DND-41 (cell line): ENCODE measurements at regions not wholly inside any gene's neighbourhood (a gene's known extent, or its start where the extent isn't known, plus 50 kb on each side); places are given as distances from the start of the nearest gene placed in this dataset.

Source experiments
- ATAC-seq: fragments of 200-7000 bp; cut with Tn5 transposase; 3 replicates; pipeline ENCODE4 v1.9.1; 2021; ENCODE audit warnings: low read depth; ENCODE audit not compliant: insufficient read depth
- DNase-seq: peaks from one replicate; pipeline ENCODE4 v3.0.0-alpha.2; 2020
- H2AFZ ChIP-seq: 2 replicates; pipeline ENCODE4 v1.6.0; 2012; ENCODE audit warnings: low read depth, low read length
- H3K27ac ChIP-seq: 2 replicates; pipeline ENCODE4 v1.5.1; 2012; ENCODE audit warnings: low read length, inconsistent platforms
- H3K27me3 ChIP-seq: fragments of 200-600 bp; sonication (generic); 2 replicates; pipeline ENCODE4 v1.6.0; 2012; ENCODE audit warnings: low read length, mild to moderate bottlenecking, inconsistent platforms; ENCODE audit not compliant: insufficient read depth, poor library complexity
- H3K36me3 ChIP-seq: 2 replicates; pipeline ENCODE4 v1.5.1; 2012; ENCODE audit warnings: low read length, inconsistent platforms; ENCODE audit not compliant: insufficient read depth
- H3K4me1 ChIP-seq: 2 replicates; pipeline ENCODE4 v1.5.1; 2012; ENCODE audit warnings: mild to moderate bottlenecking, low read length; ENCODE audit not compliant: insufficient read depth
- H3K4me2 ChIP-seq: 2 replicates; pipeline ENCODE4 v1.6.0; 2012; ENCODE audit warnings: mild to moderate bottlenecking, moderate library complexity, low read length, inconsistent platforms; ENCODE audit not compliant: insufficient read depth
- H3K4me3 ChIP-seq, 2 experiments: fragments of 200-600 bp in 1 of 2; shearing (Covaris generic) in 1 of 2; 2 replicates each; pipeline ENCODE4 v1.5.1; 2012 to 2016; ENCODE audit warnings: inconsistent platforms in 2 of 2, low read length in 2 of 2, mild to moderate bottlenecking in 2 of 2, low read depth in 1 of 2, moderate library complexity in 1 of 2
- H3K79me2 ChIP-seq: 2 replicates; pipeline ENCODE4 v1.6.0; 2012; ENCODE audit warnings: low read length, inconsistent platforms; ENCODE audit not compliant: insufficient read depth
- H3K9ac ChIP-seq: 2 replicates; pipeline ENCODE4 v1.6.0; 2012; ENCODE audit warnings: low read depth, mild to moderate bottlenecking, inconsistent platforms, low read length, moderate library complexity
- H3K9me3 ChIP-seq: 2 replicates; pipeline ENCODE4 v1.5.1; 2012; ENCODE audit warnings: low read length, moderate library complexity, mild to moderate bottlenecking, inconsistent platforms; ENCODE audit not compliant: insufficient read depth, severe bottlenecking
- H4K20me1 ChIP-seq: 2 replicates; pipeline ENCODE4 v1.6.0; 2012; ENCODE audit warnings: low read length; ENCODE audit not compliant: insufficient read depth
- CTCF ChIP-seq: IDR thresholded peaks from 2 replicates; pipeline ENCODE4 v1.5.1; 2012; ENCODE audit warnings: borderline replicate concordance, low read length, moderate library complexity, mild to moderate bottlenecking; ENCODE audit not compliant: poor library complexity, severe bottlenecking; ENCODE audit errors: extremely low read depth
- EZH2 ChIP-seq: IDR thresholded peaks from 3 replicates; pipeline ENCODE4 v1.6.1; 2012; ENCODE audit warnings: borderline replicate concordance, low read depth, mild to moderate bottlenecking, moderate library complexity, low read length, inconsistent platforms; ENCODE audit not compliant: severe bottlenecking

DNA sequence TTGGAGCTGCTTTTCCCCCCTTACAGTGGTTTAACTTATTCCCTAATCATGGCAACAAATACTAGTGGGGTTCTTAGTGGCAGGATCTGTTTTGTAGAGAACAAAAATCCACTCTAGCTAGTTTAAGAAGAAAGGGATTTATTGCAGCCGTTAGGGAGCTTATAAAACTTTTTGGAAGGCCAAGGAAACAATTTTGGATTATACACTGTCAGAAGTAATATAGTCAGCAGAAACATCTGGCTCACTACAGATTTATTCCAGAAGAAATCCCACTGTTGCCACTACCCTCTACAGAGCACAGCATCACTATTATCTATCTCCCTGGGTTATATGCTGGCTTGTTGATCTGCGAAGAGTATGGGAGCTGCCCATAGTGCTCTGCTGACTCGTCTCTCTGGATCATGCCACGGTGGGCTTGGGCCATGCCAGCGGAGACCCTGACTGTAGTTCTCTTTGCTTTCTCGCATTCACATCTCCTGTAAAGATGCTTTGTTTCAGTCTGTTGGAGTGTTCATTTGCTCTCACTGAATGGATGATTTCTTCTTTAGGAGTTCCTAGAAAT is 107.5 kb downstream of the ODF2L start:
- no peak overlapping the region for H3K4me3 ChIP-seq
- no peaks in the 10 kb centered on the region for H3K4me1 ChIP-seq
- TF ChIP-seq CTCF (no peak), EZH2 (no peak)
- no peaks in the 10 kb centered on the region for H3K27me3 ChIP-seq
- H4K20me1 ChIP-seq: no peaks in the 10 kb centered on the region
- H3K4me2 ChIP-seq: no peak overlapping the region
- H3K9me3 ChIP-seq: no peaks in the 10 kb centered on the region
- no peak overlapping the region for H3K27ac ChIP-seq
- no peaks in the 10 kb centered on the region for H3K36me3 ChIP-seq
- ATAC-seq: no peak
- no peak for DNase-seq
- H2AFZ ChIP-seq: no peak overlapping the region
- H3K9ac ChIP-seq: no peak overlapping the region
- no peaks in the 10 kb centered on the region for H3K79me2 ChIP-seq

DNA sequence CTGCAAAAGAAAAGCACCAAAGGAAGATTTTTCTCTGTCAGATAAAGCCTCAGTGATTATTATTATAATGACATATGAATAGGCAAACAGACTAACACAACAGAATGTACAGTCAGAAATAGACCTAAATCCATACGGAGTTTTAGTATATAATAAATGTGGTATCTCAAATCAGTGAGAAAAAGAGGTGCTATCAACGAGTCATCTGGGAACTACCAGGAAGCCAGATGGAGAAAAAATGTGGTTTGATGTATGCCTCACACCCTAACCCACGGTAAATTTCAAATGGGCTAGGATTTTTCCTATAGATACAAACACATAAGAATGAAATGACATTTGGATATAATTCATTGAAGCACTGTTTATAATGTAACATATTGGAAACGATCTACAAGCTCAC is 110.3 kb downstream of the ODF2L start:
- Histone ChIP-seq H3K27me3 (no peaks in the 10 kb centered on the region), H3K4me3 (no peak overlapping the region), H2AFZ (no peak overlapping the region), H3K9ac (no peak overlapping the region), H4K20me1 (no peaks in the 10 kb centered on the region), H3K4me1 (no peaks in the 10 kb centered on the region), H3K9me3 (no peaks in the 10 kb centered on the region), H3K36me3 (no peaks in the 10 kb centered on the region), H3K27ac (no peak overlapping the region), H3K79me2 (no peaks in the 10 kb centered on the region), H3K4me2 (no peak overlapping the region)
- no peak for DNase-seq
- no peak for ATAC-seq
- no peak for TF ChIP-seq EZH2

DNA sequence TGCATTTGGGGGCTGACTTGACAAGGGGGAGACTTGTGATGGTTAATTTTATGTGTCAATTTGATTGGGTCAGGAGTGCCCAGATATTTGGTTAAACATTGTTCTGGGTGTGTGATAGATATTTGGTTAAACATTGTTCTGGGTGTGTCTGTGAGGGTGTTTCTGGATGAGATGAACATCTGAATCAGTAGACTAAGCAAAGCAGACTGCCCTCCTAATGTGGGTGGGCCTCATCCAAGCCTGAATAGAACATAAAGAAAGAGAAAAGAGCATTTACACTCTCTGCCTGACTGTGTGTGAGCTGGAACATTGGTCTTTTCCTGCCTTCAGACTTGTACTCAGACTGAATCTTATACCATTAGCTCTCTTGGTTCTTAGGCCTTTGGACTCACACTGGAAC is 113.5 kb downstream of the ODF2L start:
- ATAC-seq (no peak), DNase-seq (no peak)

GRCh38 chr1:86277936-86278335 is 118.2 kb downstream of the ODF2L start:
- Histone ChIP-seq H3K27ac (no peak overlapping the region), H3K4me2 (no peak overlapping the region), H3K27me3 (no peaks in the 10 kb centered on the region), H3K79me2 (no peaks in the 10 kb centered on the region), H3K4me3 (no peak overlapping the region), H3K4me1 (no peaks in the 10 kb centered on the region), H4K20me1 (no peaks in the 10 kb centered on the region), H3K9ac (no peak overlapping the region), H3K9me3 (no peaks in the 10 kb centered on the region), H3K36me3 (no peaks in the 10 kb centered on the region), H2AFZ (no peak overlapping the region)
- ATAC-seq: no peak
- no peak for DNase-seq
- TF ChIP-seq CTCF (no peak), EZH2 (no peak)

More for the DNA sequence above, 113.5 kb downstream of the ODF2L start:
- H3K27me3 ChIP-seq: no peaks in the 10 kb centered on the region
- no peak overlapping the region for H3K27ac ChIP-seq
- no peaks in the 10 kb centered on the region for H3K36me3 ChIP-seq
- H3K4me3 ChIP-seq: no peak overlapping the region
- no peaks in the 10 kb centered on the region for H4K20me1 ChIP-seq
- no peak overlapping the region for H3K4me2 ChIP-seq
- H3K79me2 ChIP-seq: no peaks in the 10 kb centered on the region
- H2AFZ ChIP-seq: no peak overlapping the region
- H3K9ac ChIP-seq: no peak overlapping the region
- TF ChIP-seq CTCF (no peak), EZH2 (no peak)
- H3K4me1 ChIP-seq: no peaks in the 10 kb centered on the region
- H3K9me3 ChIP-seq: no peaks in the 10 kb centered on the region
